H1 (cell line): ENCODE measurements at regions not wholly inside any gene's neighbourhood (a gene's known extent, or its start where the extent isn't known, plus 50 kb on each side); places are given as distances from the start of the nearest gene placed in this dataset.

ENCODE experiments used
- CTCF ChIA-PET: fragments of 300-600 bp; sonication (Branson Sonifier 250); formaldehyde crosslinking; loops from one replicate; lab custom pipeline; 2021; ENCODE audit not compliant: partially characterized antibody; lab: Charles Lee
- POLR2A ChIA-PET: fragments of 300-600 bp; sonication (Branson Sonifier 250); formaldehyde crosslinking; loops from one replicate; lab custom pipeline; 2021; ENCODE audit warnings: inconsistent platforms; ENCODE audit not compliant: partially characterized antibody; lab: Charles Lee
- DNase-seq, 2 experiments: peaks; one replicate each; pipeline versions ENCODE4 v3.0.0 to v3.0.0-alpha.2; 2010 to 2022; ENCODE audit warnings: low spot score in 2 of 2, low read depth in 1 of 2, mixed read lengths in 1 of 2
- FAIRE-seq: peaks from 2 replicates; lab custom pipeline; 2011; peaks lifted over from hg19 to GRCh38; lab: Jason Lieb, UNC
- H2AFZ ChIP-seq: 2 replicates; pipeline ENCODE4 v1.8.1; 2012; ENCODE audit warnings: low read length, inconsistent platforms
- H2AK5ac ChIP-seq: 2 replicates; pipeline ENCODE4 v1.6.1; 2013; ENCODE audit warnings: low read depth, low read length
- H2BK120ac ChIP-seq: replicated peaks from 2 replicates; pipeline ENCODE3; 2013; ENCODE audit warnings: low read depth, low read length, inconsistent platforms
- H2BK12ac ChIP-seq: 2 replicates; pipeline ENCODE4 v1.6.1; 2013; ENCODE audit warnings: low read depth, low read length
- H2BK15ac ChIP-seq: 2 replicates; pipeline ENCODE4 v1.6.1; 2013; ENCODE audit warnings: low read length
- H2BK20ac ChIP-seq: 2 replicates; pipeline ENCODE4 v1.6.1; 2013; ENCODE audit warnings: low read length
- H2BK5ac ChIP-seq: 2 replicates; pipeline ENCODE4 v1.6.1; 2013; ENCODE audit warnings: low read depth, low read length
- H3K14ac ChIP-seq: 2 replicates; pipeline ENCODE4 v1.6.1; 2013; ENCODE audit warnings: inconsistent platforms; ENCODE audit not compliant: insufficient read length
- H3K18ac ChIP-seq: 2 replicates; pipeline ENCODE4 v1.6.1; 2013; ENCODE audit warnings: low read length; ENCODE audit errors: extremely low read depth
- H3K23ac ChIP-seq: 2 replicates; pipeline ENCODE4 v1.6.1; 2013; ENCODE audit warnings: inconsistent platforms; ENCODE audit not compliant: insufficient read length
- H3K23me2 ChIP-seq: 2 replicates; pipeline ENCODE4 v1.6.1; 2013; ENCODE audit warnings: low read depth, low read length
- H3K27ac ChIP-seq: 2 replicates; pipeline ENCODE4 v1.6.1; 2011; ENCODE audit warnings: low read depth, low read length, inconsistent platforms
- H3K27me3 ChIP-seq, 4 experiments: replicated peaks in 1 of 4; 1 replicate in 1 of 4; 2 replicates in 3 of 4; pipeline versions ENCODE4 v1.6.1 to v1.8.1; 2011 to 2013; ENCODE audit warnings: low read length in 3 of 4, mild to moderate bottlenecking in 3 of 4, inconsistent platforms in 2 of 4, mixed read lengths in 2 of 4, moderate library complexity in 1 of 4; ENCODE audit not compliant: control insufficient read depth in 3 of 4, insufficient read depth in 3 of 4; ENCODE audit errors: extremely low read depth in 1 of 4
- H3K36me3 ChIP-seq, 4 experiments: 2 replicates each; pipeline versions ENCODE4 v1.6.1 to v1.8.1; 2011 to 2013; ENCODE audit warnings: mild to moderate bottlenecking in 4 of 4, low read length in 3 of 4, moderate library complexity in 2 of 4, control low read depth in 1 of 4, inconsistent platforms in 1 of 4; ENCODE audit not compliant: insufficient read depth in 4 of 4, control insufficient read depth in 2 of 4
- H3K4ac ChIP-seq: replicated peaks from 2 replicates; pipeline ENCODE3; 2013; ENCODE audit warnings: low read length, low read depth, mixed read lengths, inconsistent platforms; ENCODE audit not compliant: insufficient read length
- H3K4me1 ChIP-seq, 4 experiments: replicated peaks in 1 of 4; 1 replicate in 1 of 4; 2 replicates in 3 of 4; pipeline versions ENCODE4 v1.6.1 to v1.8.1; 2011 to 2013; ENCODE audit warnings: low read length in 3 of 4, inconsistent platforms in 2 of 4, mixed read lengths in 1 of 4; ENCODE audit not compliant: insufficient read depth in 4 of 4, control insufficient read depth in 3 of 4
- H3K4me2 ChIP-seq, 2 experiments: 2 replicates each; pipeline versions ENCODE4 v1.6.1 to v1.8.1; 2011 to 2013; ENCODE audit warnings: low read depth in 2 of 2, low read length in 2 of 2, control low read depth in 1 of 2, inconsistent platforms in 1 of 2, mild to moderate bottlenecking in 1 of 2; ENCODE audit not compliant: insufficient read depth in 1 of 2
- H3K4me3 ChIP-seq, 4 experiments: fragments of 200-600, 300-600 bp in 1 of 4; sonication (generic), shearing (Covaris generic), sonication (Bioruptor Twin) in 1 of 4; 2 replicates each; pipeline versions ENCODE4 v1.5.1 to v1.8.1; 2011 to 2016; ENCODE audit warnings: low read length in 4 of 4, low read depth in 3 of 4, control low read depth in 2 of 4, inconsistent platforms in 2 of 4, mild to moderate bottlenecking in 2 of 4, mixed read lengths in 1 of 4, moderate library complexity in 1 of 4; ENCODE audit not compliant: insufficient read depth in 2 of 4; ENCODE audit errors: extremely low read depth in 1 of 4
- H3K56ac ChIP-seq: replicated peaks from 2 replicates; pipeline ENCODE3; 2013; ENCODE audit warnings: low read depth, mild to moderate bottlenecking, mixed read lengths, low read length, inconsistent platforms; ENCODE audit not compliant: insufficient read length
- H3K79me1 ChIP-seq: 2 replicates; pipeline ENCODE4 v1.6.1; 2013; ENCODE audit warnings: low read depth, low read length, control low read depth
- H3K79me2 ChIP-seq, 2 experiments: 2 replicates each; pipeline versions ENCODE4 v1.6.1 to v1.8.1; 2012 to 2013; ENCODE audit warnings: low read length in 2 of 2, mild to moderate bottlenecking in 2 of 2, inconsistent platforms in 1 of 2; ENCODE audit not compliant: insufficient read depth in 2 of 2, control insufficient read depth in 1 of 2
- H3K9ac ChIP-seq, 4 experiments: replicated peaks in 1 of 4; 1 replicate in 1 of 4; 2 replicates in 3 of 4; pipeline versions ENCODE4 v1.6.1 to v1.8.1; 2011 to 2013; ENCODE audit warnings: low read depth in 3 of 4, low read length in 3 of 4, control low read depth in 2 of 4, mild to moderate bottlenecking in 2 of 4, moderate library complexity in 2 of 4, inconsistent platforms in 1 of 4; ENCODE audit errors: extremely low read depth in 1 of 4
- H3K9me3 ChIP-seq, 2 experiments: 2 replicates each; pipeline versions ENCODE4 v1.6.1 to v1.8.1; 2012 to 2013; ENCODE audit warnings: mild to moderate bottlenecking in 2 of 2, moderate library complexity in 2 of 2, control low read depth in 1 of 2, inconsistent platforms in 1 of 2, low read depth in 1 of 2, low read length in 1 of 2, mixed read lengths in 1 of 2; ENCODE audit not compliant: insufficient read depth in 2 of 2
- H4K20me1 ChIP-seq, 2 experiments: replicated peaks in 1 of 2; 2 replicates each; pipeline versions ENCODE3 to v1.8.1; 2011 to 2013; ENCODE audit warnings: inconsistent platforms in 2 of 2, low read length in 2 of 2, mild to moderate bottlenecking in 1 of 2; ENCODE audit not compliant: insufficient read depth in 2 of 2, control insufficient read depth in 1 of 2
- H4K5ac ChIP-seq: 2 replicates; pipeline ENCODE4 v1.6.1; 2013; ENCODE audit warnings: low read length, low read depth, mixed read lengths, inconsistent platforms; ENCODE audit not compliant: insufficient read length
- H4K8ac ChIP-seq: 2 replicates; pipeline ENCODE4 v1.8.0; 2013; ENCODE audit warnings: mild to moderate bottlenecking, moderate library complexity, low read length, inconsistent platforms; ENCODE audit not compliant: insufficient read depth; ENCODE audit errors: extremely low read depth
- H4K91ac ChIP-seq: replicated peaks from 2 replicates; pipeline ENCODE3; 2013; ENCODE audit warnings: low read length, mixed read lengths, inconsistent platforms; ENCODE audit not compliant: insufficient read length
- ATF2 ChIP-seq: IDR thresholded peaks from 2 replicates; pipeline ENCODE4 v1.6.1; 2012; ENCODE audit warnings: low read length, inconsistent platforms
- CREB1 ChIP-seq: IDR thresholded peaks from 2 replicates; pipeline ENCODE4 v1.6.1; 2012; ENCODE audit warnings: inconsistent platforms
- GTF2F1 ChIP-seq: IDR thresholded peaks from 2 replicates; pipeline ENCODE4 v1.6.1; 2012; ENCODE audit warnings: low read depth, low read length, improper control_type of control experiment, borderline replicate concordance
- HDAC6 ChIP-seq: IDR thresholded peaks from one replicate; pipeline ENCODE4 v1.7.1; 2012; ENCODE audit warnings: low read depth, mild to moderate bottlenecking, inconsistent platforms, low read length, moderate library complexity
- MAX ChIP-seq: IDR thresholded peaks from 2 replicates; pipeline ENCODE4 v1.6.1; 2012; ENCODE audit warnings: inconsistent platforms
- NRF1 ChIP-seq: IDR thresholded peaks from 2 replicates; pipeline ENCODE4 v1.6.1; 2011; ENCODE audit warnings: mild to moderate bottlenecking, low read depth, low read length, improper control_type of control experiment
- RAD21 ChIP-seq, 2 experiments: IDR thresholded peaks in 1 of 2; conservative IDR thresholded peaks in 1 of 2; 2 replicates each; pipeline ENCODE4 v1.6.1; 2011; ENCODE audit warnings: low read depth in 2 of 2, low read length in 2 of 2, improper control_type of control experiment in 1 of 2, inconsistent platforms in 1 of 2, mild to moderate bottlenecking in 1 of 2, moderate library complexity in 1 of 2
- SIN3A ChIP-seq, 2 experiments: IDR thresholded peaks in 1 of 2; conservative IDR thresholded peaks in 1 of 2; 2 replicates each; pipeline ENCODE4 v1.6.1; 2011 to 2012; ENCODE audit warnings: low read length in 2 of 2, improper control_type of control experiment in 1 of 2, low read depth in 1 of 2, mild to moderate bottlenecking in 1 of 2
- SP4 ChIP-seq: IDR thresholded peaks from 2 replicates; pipeline ENCODE4 v1.6.1; 2012; ENCODE audit warnings: low read length, inconsistent platforms
- TAF1 ChIP-seq: IDR thresholded peaks from 2 replicates; pipeline ENCODE4 v1.6.1; 2011; ENCODE audit warnings: mild to moderate bottlenecking, low read depth, low read length
- TAF7 ChIP-seq: optimal IDR thresholded peaks from 2 replicates; pipeline ENCODE3; 2011; ENCODE audit warnings: low read depth, mild to moderate bottlenecking, inconsistent platforms, low read length, moderate library complexity, borderline replicate concordance
- TEAD4 ChIP-seq: IDR thresholded peaks from 2 replicates; pipeline ENCODE4 v1.6.1; 2012; ENCODE audit warnings: low read depth, low read length, inconsistent platforms, mixed read lengths
- ZNF274 ChIP-seq: IDR thresholded peaks from 2 replicates; pipeline ENCODE4 v1.7.0; 2012; ENCODE audit warnings: low read length, borderline replicate concordance; ENCODE audit errors: extremely low read depth
- WGBS, 2 experiments: shearing (Covaris generic) in 1 of 2; methylation state at CpG; one replicate each; pipeline versions ENCODE4 v1.1.6 to v1.1.7; 2013 to 2015; ENCODE audit warnings: low lambda C conversion rate in 2 of 2, mixed read lengths in 2 of 2, inconsistent platforms in 1 of 2, low coverage in 1 of 2, missing lambda C conversion rate in 1 of 2; ENCODE audit not compliant: insufficient replicate concordance in 2 of 2, insufficient coverage in 1 of 2, insufficient read length in 1 of 2; ENCODE audit errors: extremely low coverage in 1 of 2, missing lambda C conversion rate in 1 of 2; 5-methylcytosine and 5-hydroxymethylcytosine counted together

GRCh38 chr6:90361174-90361573 is 64.5 kb upstream of the BACH2 start:
- H4K91ac ChIP-seq = no peak overlapping the region
- H4K5ac ChIP-seq = no peak overlapping the region
- H3K56ac ChIP-seq = no peak overlapping the region
- H2BK15ac ChIP-seq = no peak overlapping the region
- no peak overlapping the region for H3K23ac ChIP-seq
- WGBS, 2 experiments = 72% methylated on average over 4 of the region's 4 CpGs; no CpG with 5 or more reads in 1 of the 2 experiments
- H3K23me2 ChIP-seq = no peaks in the 10 kb centered on the region; the same call in 1 of the 2 replicates
- H2AK5ac ChIP-seq = no peak overlapping the region
- no peaks in the 10 kb centered on the region for H3K27me3 ChIP-seq
- H3K4me2 ChIP-seq = no peak overlapping the region
- peaks cover 0 to 8% (median 2%) of the 10 kb centered on the region in 4 experiments; a peak in 3 of 7 replicates for H3K4me1 ChIP-seq
- POLR2A ChIA-PET = interaction anchor here (1.0 to 1.1 kb wide), 2 partner anchors 10 to 11 kb away, joined by 3 to 4 read pairs; no protein-coding TSS in a partner anchor
- TF ChIP-seq TAF1 (no peak), NRF1 (no peak), HDAC6 (no peak), ZNF274 (no peak), RAD21 (IDR thresholded peaks at IDR 0.05 in 1 of 2, conservative IDR thresholded peaks at IDR 0.05 in 1 of 2; ENCODE audit: low read depth in 2 of 2, low read length in 2 of 2) (no peak), MAX (no peak), SP4 (no peak), GTF2F1 (no peak), TEAD4 (no peak), ATF2 (no peak), CREB1 (no peak), TAF7 (no peak), SIN3A (conservative IDR thresholded peaks at IDR 0.05 in 1 of 2, IDR thresholded peaks at IDR 0.05 in 1 of 2; ENCODE audit: low read depth in 1 of 2, low read length in 2 of 2) (no peak)
- TF ChIP-seq, all 59 proteins: peak for 0
- Histone ChIP-seq H4K8ac (no peak overlapping the region), H3K36me3 (no peaks in the 10 kb centered on the region), H2BK12ac (no peak overlapping the region), H3K27ac (no peak overlapping the region), H3K18ac (no peak overlapping the region), H2BK5ac (no peak overlapping the region), H3K9ac (no peak overlapping the region), H3K79me1 (no peaks in the 10 kb centered on the region), H3K79me2 (no peaks in the 10 kb centered on the region), H2BK20ac (no peak overlapping the region), H4K20me1 (no peaks in the 10 kb centered on the region), H3K4me3 (no peak overlapping the region), H3K14ac (no peak overlapping the region), H3K4ac (no peak overlapping the region), H2BK120ac (no peak overlapping the region), H3K9me3 (no peaks in the 10 kb centered on the region), H2AFZ (no peak overlapping the region)
- no peak for FAIRE-seq
- CTCF ChIA-PET = interaction anchor here (0.6 to 2.4 kb wide), 9 partner anchors 9 to 314 kb away, joined by 3 to 11 read pairs (median 4); no protein-coding TSS in a partner anchor
- no peak for DNase-seq
